ENCODE measurements at regions not wholly inside any gene's neighbourhood (a gene's known extent, or its start where the extent isn't known, plus 50 kb on each side); places are given as distances from the start of the nearest gene placed in this dataset.

DNA sequence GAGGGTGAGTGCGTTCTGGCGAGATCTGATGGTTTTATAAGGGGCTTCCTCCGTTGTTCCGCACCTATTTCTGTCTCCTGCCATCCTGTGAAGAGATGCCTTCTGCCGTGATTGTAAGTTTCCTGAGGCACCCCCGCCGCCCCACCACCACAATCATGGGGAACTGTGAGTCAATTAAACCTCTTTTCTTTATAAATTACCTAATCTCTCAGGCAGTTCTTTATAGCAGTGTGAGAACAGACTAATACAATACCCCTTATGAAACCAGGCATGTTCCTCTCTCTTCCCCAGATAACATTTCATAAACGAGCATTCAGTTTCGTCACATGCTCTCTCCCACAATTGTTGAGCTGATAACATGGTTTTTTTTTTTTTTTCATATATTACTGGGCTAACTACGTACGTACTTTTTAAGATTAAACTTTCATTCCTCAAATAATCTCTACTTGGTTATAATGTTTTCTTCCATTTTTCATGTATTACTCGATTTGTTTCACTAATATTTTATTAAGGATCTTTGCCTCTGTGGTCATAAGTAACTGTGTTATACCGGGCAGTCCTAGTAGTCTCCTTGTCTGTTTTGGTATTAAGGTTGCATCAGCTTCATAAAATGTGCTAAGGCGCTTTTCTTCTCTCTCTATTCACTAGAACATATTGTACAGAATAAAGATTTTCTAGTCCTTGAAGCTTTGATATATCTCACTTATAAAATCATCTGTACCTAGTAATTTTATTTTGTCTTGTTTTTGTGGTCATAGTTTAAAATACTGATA, 64.9 kb upstream of the MVB12B start:
- peaks cover 8 to 9% of the 10 kb centered on the region in 2 donors for H3K9me3 Mint-ChIP-seq
- no peak overlapping the region for H3K27ac Mint-ChIP-seq
- ATAC-seq = no peak
- no peak for DNase-seq (ENCODE audit: low spot score in 2 of 2)
- peaks cover 0 to 16% of the 10 kb centered on the region in 2 donors for H3K36me3 Mint-ChIP-seq

DNA sequence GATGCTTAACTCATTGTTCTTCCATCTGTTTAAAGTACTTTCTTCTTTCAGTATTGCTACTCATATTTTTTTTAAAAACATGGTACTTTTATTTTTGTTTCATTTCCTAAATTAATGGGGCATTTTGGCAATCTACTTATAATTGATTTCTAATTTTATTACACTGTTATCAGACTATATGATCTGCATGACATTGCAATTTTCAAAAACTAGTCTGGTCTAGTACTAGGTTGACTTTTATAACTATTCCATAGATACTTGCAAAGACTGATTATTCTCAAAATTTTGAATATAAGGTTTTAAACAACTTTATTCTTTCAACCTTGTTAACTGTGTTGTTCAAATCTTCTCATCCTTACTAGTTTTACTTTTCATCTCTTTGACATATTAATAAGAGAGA, 63.9 kb upstream of the MVB12B start:
- DNase-seq (ENCODE audit: low spot score in 2 of 2) (no peak), ATAC-seq (no peak)
- Mint-ChIP-seq H3K27ac (no peak overlapping the region), H3K36me3 (peaks cover 0 to 16% of the 10 kb centered on the region in 2 donors), H3K9me3 (peaks cover 8 to 9% of the 10 kb centered on the region in 2 donors)

DNA sequence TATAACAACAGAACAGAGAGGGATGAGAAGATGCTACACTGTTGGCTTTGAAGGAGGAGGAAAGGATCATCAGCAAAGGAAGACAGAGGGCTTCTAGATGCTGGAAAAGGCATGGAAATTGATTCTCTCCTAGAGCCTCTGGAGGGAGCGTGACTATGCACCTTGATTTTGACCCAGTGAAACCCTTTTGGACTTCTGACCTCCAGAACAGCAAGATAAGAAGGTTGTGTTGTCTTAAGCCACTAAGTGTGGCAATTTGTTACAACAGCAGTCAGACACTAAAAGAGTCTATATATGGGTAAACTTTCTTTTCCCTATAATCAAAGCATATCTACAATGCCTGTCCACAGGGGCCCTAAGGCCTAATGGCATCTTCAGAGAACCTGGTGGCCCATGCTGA, 56.1 kb upstream of the MVB12B start:
- Mint-ChIP-seq H3K9me3 (peaks cover 0 to 5% of the 10 kb centered on the region in 2 donors), H3K27ac (no peak overlapping the region), H3K36me3 (peaks cover 0 to 5% of the 10 kb centered on the region in 2 donors)
- ATAC-seq (no peak), DNase-seq (ENCODE audit: low spot score in 2 of 2) (no peak)

GRCh38 chr9:126275386-126276001, 51.1 kb upstream of the MVB12B start:
- Mint-ChIP-seq H3K36me3 (peaks cover 0 to 5% of the 10 kb centered on the region in 2 donors), H3K27ac (no peak overlapping the region), H3K9me3 (peaks cover 0 to 5% of the 10 kb centered on the region in 2 donors)
- no peak for DNase-seq (ENCODE audit: low spot score in 2 of 2)
- no peak for ATAC-seq

DNA sequence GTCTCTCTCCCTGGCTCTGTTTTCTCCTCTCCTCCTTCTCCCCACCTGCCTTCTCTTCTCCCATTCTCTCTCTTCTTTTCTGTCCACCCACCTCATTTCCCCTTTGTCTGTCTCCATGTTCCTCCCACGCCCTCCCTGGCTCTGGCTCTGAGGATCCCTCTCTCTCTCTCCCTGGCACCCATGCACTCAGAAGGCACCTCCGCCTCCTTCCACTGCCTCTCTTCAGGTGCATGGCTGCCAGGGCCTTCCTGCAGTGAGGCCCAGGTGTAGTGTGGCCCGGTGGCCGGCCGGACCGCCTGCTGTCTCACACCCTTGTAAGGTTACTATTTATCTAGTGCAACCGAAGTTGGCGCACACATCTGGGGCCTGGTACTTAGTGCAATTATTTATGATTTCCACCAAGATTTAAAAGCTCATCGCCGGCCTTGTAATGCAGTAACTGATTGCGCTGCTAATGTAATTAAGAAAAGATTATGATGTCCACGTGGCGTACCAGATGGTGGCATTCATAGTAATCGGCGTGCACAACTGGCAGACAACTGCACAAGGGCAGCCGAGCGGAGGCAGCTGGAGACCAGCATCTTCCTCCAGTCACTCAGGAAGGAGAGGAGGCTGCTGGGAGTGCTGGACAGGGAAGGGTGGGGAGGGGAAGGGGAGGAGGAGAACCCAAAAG, 50.4 kb upstream of the MVB12B start:
- no peak for DNase-seq (ENCODE audit: low spot score in 2 of 2)

More for the DNA sequence above, 50.4 kb upstream of the MVB12B start:
- Mint-ChIP-seq H3K27ac (no peak overlapping the region), H3K36me3 (peaks cover 0 to 5% of the 10 kb centered on the region in 2 donors), H3K9me3 (peaks cover 0 to 5% of the 10 kb centered on the region in 2 donors)
- ATAC-seq = no peak

All from activated naive CD4-positive, alpha-beta T cell treated with anti-CD3 and anti-CD28 coated beads, Interleukin-2, amount 50 U/mL, for 72 hours (primary cell).